ENCODE measurements at regions not wholly inside any gene's neighbourhood (a gene's known extent, or its start where the extent isn't known, plus 50 kb on each side); places are given as distances from the start of the nearest gene placed in this dataset.
"Not testable (repeated sequence)": the region's sequence is repeated elsewhere in the genome, so short reads cannot be mapped to it uniquely, and the experiment has no call there.

GRCh38 chr1:94351481-94351880, 66.7 kb upstream of the ABCD3 start:
- intact Hi-C loops (cut with DNase I; ENCODE audit: low total_unique reads) = no loop called here
- Histone ChIP-seq H3K4me3 (no peak overlapping the region), H3K27ac (no peak overlapping the region)

GRCh38 chr1:94350350-94350924, 67.8 kb upstream of the ABCD3 start:
- Histone ChIP-seq H3K27ac (no peak overlapping the region), H3K27me3 (no peaks in the 10 kb centered on the region), H3K4me3 (no peak overlapping the region), H3K36me3 (no peaks in the 10 kb centered on the region), H3K4me1 (no peaks in the 10 kb centered on the region), H3K9me3 (no peaks in the 10 kb centered on the region)
- in situ Hi-C loops (cut with MboI; ENCODE audit: low sequenced_read_pairs in 4 of 4) = no loop called here
- TF ChIP-seq CTCF (IDR thresholded peaks at IDR 0.05 in 4 of 5, conservative IDR thresholded peaks at IDR 0.05 in 1 of 5) = no peak
- no peak for TF ChIP-seq POLR2A (IDR thresholded peaks at IDR 0.05)
- ATAC-seq = no peak
- no peak for DNase-seq
- intact Hi-C loops (cut with DNase I; ENCODE audit: low total_unique reads) = no loop called here

More at GRCh38 chr1:94351481-94351880, 66.7 kb upstream of the ABCD3 start:
- no peak for TF ChIP-seq POLR2A (IDR thresholded peaks at IDR 0.05)
- no peak for TF ChIP-seq CTCF (IDR thresholded peaks at IDR 0.05 in 4 of 5, conservative IDR thresholded peaks at IDR 0.05 in 1 of 5)
- Histone ChIP-seq H3K27me3 (no peaks in the 10 kb centered on the region), H3K36me3 (no peaks in the 10 kb centered on the region), H3K4me1 (no peaks in the 10 kb centered on the region), H3K9me3 (no peaks in the 10 kb centered on the region)
- DNase-seq (no peak), ATAC-seq (no peak)
- in situ Hi-C loops (cut with MboI; ENCODE audit: low sequenced_read_pairs in 4 of 4) = no loop called here

- Histone ChIP-seq H3K4me3 (no peak overlapping the region), H3K36me3 (no peaks in the 10 kb centered on the region), H3K27me3 (no peaks in the 10 kb centered on the region), H3K9me3 (no peaks in the 10 kb centered on the region), H3K4me1 (no peaks in the 10 kb centered on the region), H3K27ac (no peak overlapping the region)
- in situ Hi-C loops (cut with MboI; ENCODE audit: low sequenced_read_pairs in 4 of 4) (no loop called here), intact Hi-C loops (cut with DNase I; ENCODE audit: low total_unique reads) (no loop called here)
- ATAC-seq (no peak), DNase-seq (no peak)
- TF ChIP-seq POLR2A (IDR thresholded peaks at IDR 0.05) = no peak
- TF ChIP-seq CTCF (IDR thresholded peaks at IDR 0.05 in 4 of 5, conservative IDR thresholded peaks at IDR 0.05 in 1 of 5) = no peak
These were observed 68.3 kb upstream of the ABCD3 start for GRCh38 chr1:94349853-94350252.

- in situ Hi-C loops (cut with MboI; ENCODE audit: low sequenced_read_pairs in 4 of 4); DNase-seq; intact Hi-C loops (cut with DNase I; ENCODE audit: low total_unique reads): not testable (repeated sequence)
These were observed 69.8 kb upstream of the ABCD3 start for GRCh38 chr1:94348386-94348785.

GRCh38 chr1:94345148-94345721, 73.0 kb upstream of the ABCD3 start:
- no peak for ATAC-seq
- TF ChIP-seq CTCF (IDR thresholded peaks at IDR 0.05 in 4 of 5, conservative IDR thresholded peaks at IDR 0.05 in 1 of 5) = no peak
- no peak for TF ChIP-seq POLR2A (IDR thresholded peaks at IDR 0.05)
- Histone ChIP-seq H3K4me3 (no peak overlapping the region), H3K4me1 (no peaks in the 10 kb centered on the region), H3K9me3 (no peaks in the 10 kb centered on the region), H3K27me3 (no peaks in the 10 kb centered on the region), H3K27ac (no peak overlapping the region), H3K36me3 (no peaks in the 10 kb centered on the region)
- intact Hi-C loops (cut with DNase I; ENCODE audit: low total_unique reads) (no loop called here), in situ Hi-C loops (cut with MboI; ENCODE audit: low sequenced_read_pairs in 4 of 4) (no loop called here)
- no peak for DNase-seq

More at GRCh38 chr1:94348386-94348785, 69.8 kb upstream of the ABCD3 start:
- not testable (repeated sequence) for ATAC-seq, H3K27me3 ChIP-seq, H3K27ac ChIP-seq, H3K9me3 ChIP-seq, H3K4me3 ChIP-seq, H3K4me1 ChIP-seq, H3K36me3 ChIP-seq

Data from gastrocnemius medialis (tissue), 4 donors.